Left lung (tissue), 4 donors: ENCODE measurements at regions not wholly inside any gene's neighbourhood (a gene's known extent, or its start where the extent isn't known, plus 50 kb on each side); places are given as distances from the start of the nearest gene placed in this dataset.

Source experiments
- ATAC-seq: fragments of 200-7000 bp; cut with Tn5 transposase; one replicate; pipeline ENCODE4 v1.9.1; 2020; ENCODE audit warnings: moderate library complexity
- DNase-seq, 4 donors: peaks; one replicate each; pipeline ENCODE4 v3.0.0-alpha.2; 2013 to 2020
- H3K27ac ChIP-seq, 2 donors: fragments of 200-600 bp; sonication (generic) in 1 of 2; one replicate each; pipeline versions ENCODE4 v1.5.0 to v1.8.0; 2020 to 2021
- H3K27me3 ChIP-seq, 2 donors: fragments of 200-600 bp; sonication (generic) in 1 of 2; one replicate each; pipeline versions ENCODE4 v1.5.0 to v1.8.0; 2020 to 2021
- H3K36me3 ChIP-seq, 2 donors: fragments of 200-600 bp; sonication (generic) in 1 of 2; one replicate each; pipeline versions ENCODE4 v1.5.0 to v1.8.0; 2020 to 2021
- H3K4me1 ChIP-seq, 2 donors: fragments of 200-600 bp; one replicate each; pipeline ENCODE4 v1.8.0; 2021
- H3K4me3 ChIP-seq, 2 donors: fragments of 200-600 bp; sonication (generic) in 1 of 2; one replicate each; pipeline versions ENCODE4 v1.5.0 to v1.8.0; 2020 to 2021; ENCODE audit warnings: mild to moderate bottlenecking in 1 of 2
- H3K9me3 ChIP-seq, 2 donors: fragments of 200-600 bp; sonication (generic) in 1 of 2; one replicate each; pipeline versions ENCODE4 v1.5.0 to v1.8.0; 2020 to 2021
- intact Hi-C, 2 donors: fragments of 100-400 bp; cut with DNase I; formaldehyde crosslinking; loops; one replicate each; pipeline versions ENCODE4 v1.11.2 to v1.14.2; 2022
- TF ChIP-seq, protein P1 (sequence below), 2 donors: fragments of 200-600 bp; sonication (generic) in 1 of 2; IDR thresholded peaks; one replicate each; pipeline versions ENCODE4 v1.5.0 to v1.8.0; 2021; ENCODE audit warnings: antibody characterized with exemption in 2 of 2
- donor health status: DM: no; HTN: yes; CAD: no.
- donor health status: DM: no; HTN: no; CAD: no.

- no peaks in the 10 kb centered on the region for H3K36me3 ChIP-seq
- H3K4me1 ChIP-seq, result no peaks in the 10 kb centered on the region
- H3K9me3 ChIP-seq, result no peaks in the 10 kb centered on the region
- TF ChIP-seq, protein P1, sequence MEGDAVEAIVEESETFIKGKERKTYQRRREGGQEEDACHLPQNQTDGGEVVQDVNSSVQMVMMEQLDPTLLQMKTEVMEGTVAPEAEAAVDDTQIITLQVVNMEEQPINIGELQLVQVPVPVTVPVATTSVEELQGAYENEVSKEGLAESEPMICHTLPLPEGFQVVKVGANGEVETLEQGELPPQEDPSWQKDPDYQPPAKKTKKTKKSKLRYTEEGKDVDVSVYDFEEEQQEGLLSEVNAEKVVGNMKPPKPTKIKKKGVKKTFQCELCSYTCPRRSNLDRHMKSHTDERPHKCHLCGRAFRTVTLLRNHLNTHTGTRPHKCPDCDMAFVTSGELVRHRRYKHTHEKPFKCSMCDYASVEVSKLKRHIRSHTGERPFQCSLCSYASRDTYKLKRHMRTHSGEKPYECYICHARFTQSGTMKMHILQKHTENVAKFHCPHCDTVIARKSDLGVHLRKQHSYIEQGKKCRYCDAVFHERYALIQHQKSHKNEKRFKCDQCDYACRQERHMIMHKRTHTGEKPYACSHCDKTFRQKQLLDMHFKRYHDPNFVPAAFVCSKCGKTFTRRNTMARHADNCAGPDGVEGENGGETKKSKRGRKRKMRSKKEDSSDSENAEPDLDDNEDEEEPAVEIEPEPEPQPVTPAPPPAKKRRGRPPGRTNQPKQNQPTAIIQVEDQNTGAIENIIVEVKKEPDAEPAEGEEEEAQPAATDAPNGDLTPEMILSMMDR (IDR thresholded peaks at IDR 0.05), result no peak
- DNase-seq, result no peak
- no peak for ATAC-seq
- no peaks in the 10 kb centered on the region for H3K27me3 ChIP-seq
- H3K27ac ChIP-seq, result no peak overlapping the region
- no peak overlapping the region for H3K4me3 ChIP-seq
- intact Hi-C loops, result no loop called here
Measured at GRCh38 chr2:122535960-122536505, 780.6 kb downstream of the TSN start.

DNA sequence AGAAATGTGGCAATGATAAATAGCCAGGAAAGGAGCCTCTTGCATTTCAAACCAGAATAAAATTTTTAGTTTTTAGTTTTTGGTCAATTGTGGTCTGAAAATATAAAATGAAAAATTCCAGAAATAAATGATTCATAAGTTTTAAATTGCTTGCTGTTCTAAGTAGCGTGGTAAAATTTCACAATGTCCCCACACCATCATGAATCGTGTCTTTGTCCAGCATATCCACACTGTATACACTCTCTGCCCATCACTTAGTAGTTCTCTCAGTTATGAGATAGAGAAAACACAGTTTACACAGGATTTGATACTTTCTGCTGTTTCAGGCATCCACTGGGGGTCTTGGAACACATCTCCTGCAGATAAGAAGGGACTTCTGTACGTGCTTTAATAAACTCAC is 783.9 kb downstream of the TSN start:
- Histone ChIP-seq H3K9me3 (no peaks in the 10 kb centered on the region), H3K27me3 (no peaks in the 10 kb centered on the region), H3K4me1 (no peaks in the 10 kb centered on the region), H3K4me3 (no peak overlapping the region), H3K36me3 (no peaks in the 10 kb centered on the region), H3K27ac (no peak overlapping the region)
- ATAC-seq (no peak), DNase-seq (no peak)
- TF ChIP-seq, protein P1 (IDR thresholded peaks at IDR 0.05), result no peak
- intact Hi-C loops, result no loop called here

DNA sequence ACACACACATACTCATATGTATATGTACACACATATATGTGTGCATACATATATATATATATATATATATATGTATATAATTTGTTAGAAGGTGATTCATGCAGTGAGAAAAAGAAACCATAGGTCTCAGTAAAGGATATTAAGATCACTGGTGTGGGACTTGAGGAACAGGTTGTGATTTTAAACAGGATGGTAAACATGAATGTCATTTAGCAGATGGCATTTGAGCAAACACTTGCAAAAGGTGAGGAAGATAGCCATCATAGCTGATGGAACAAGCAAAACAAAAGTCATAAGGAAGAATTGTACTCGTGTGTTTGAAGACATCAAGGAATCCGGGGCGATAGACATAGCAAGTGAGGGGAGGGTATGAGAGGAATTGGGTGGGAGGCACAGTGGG is 784.5 kb downstream of the TSN start:
- DNase-seq (no peak), ATAC-seq (no peak)
- H3K9me3 ChIP-seq, result no peaks in the 10 kb centered on the region
- no peaks in the 10 kb centered on the region for H3K36me3 ChIP-seq
- H3K4me1 ChIP-seq, result no peaks in the 10 kb centered on the region
- H3K27me3 ChIP-seq, result no peaks in the 10 kb centered on the region
- intact Hi-C loops, result no loop called here
- TF ChIP-seq, protein P1 (IDR thresholded peaks at IDR 0.05), result no peak
- no peak overlapping the region for H3K27ac ChIP-seq
- no peak overlapping the region for H3K4me3 ChIP-seq

- no peaks in the 10 kb centered on the region for H3K4me1 ChIP-seq
- H3K36me3 ChIP-seq, result no peaks in the 10 kb centered on the region
- no peak overlapping the region for H3K27ac ChIP-seq
- no peak for ATAC-seq
- no peaks in the 10 kb centered on the region for H3K9me3 ChIP-seq
- intact Hi-C loops, result no loop called here
- H3K27me3 ChIP-seq, result no peaks in the 10 kb centered on the region
- DNase-seq, result no peak
- TF ChIP-seq, protein P1 (IDR thresholded peaks at IDR 0.05), result no peak
- no peak overlapping the region for H3K4me3 ChIP-seq
Measured at GRCh38 chr2:122542236-122542635, 786.8 kb downstream of the TSN start.

- intact Hi-C loops, result no loop called here
- Histone ChIP-seq H3K36me3 (no peaks in the 10 kb centered on the region), H3K9me3 (no peaks in the 10 kb centered on the region), H3K4me1 (no peaks in the 10 kb centered on the region), H3K27me3 (no peaks in the 10 kb centered on the region), H3K4me3 (no peak overlapping the region), H3K27ac (no peak overlapping the region)
- TF ChIP-seq, protein P1 (IDR thresholded peaks at IDR 0.05), result no peak
- no peak for ATAC-seq
- DNase-seq, result no peak
Measured at GRCh38 chr2:122542646-122543045, 787.2 kb downstream of the TSN start.
